Lung (tissue), 11 donors: ENCODE measurements at regions not wholly inside any gene's neighbourhood (a gene's known extent, or its start where the extent isn't known, plus 50 kb on each side); places are given as distances from the start of the nearest gene placed in this dataset.
"Not testable (repeated sequence)": the region's sequence is repeated elsewhere in the genome, so short reads cannot be mapped to it uniquely, and the experiment has no call there.

Source experiments
- ATAC-seq: fragments of 200-7000 bp; cut with Tn5 transposase; one replicate; pipeline ENCODE4 v1.9.1; 2020; ENCODE audit warnings: moderate number of reproducible peaks; ENCODE audit not compliant: insufficient read depth, low FRiP score
- DNase-seq, 3 donors: peaks; one replicate each; pipeline ENCODE4 v3.0.0-alpha.2; 2013 to 2017
- H3K27ac ChIP-seq, 2 donors: one replicate each; pipeline ENCODE4 v1.5.1; 2013; ENCODE audit warnings: mild to moderate bottlenecking in 2 of 2, moderate library complexity in 2 of 2, control low read depth in 1 of 2, inconsistent platforms in 1 of 2, low read depth in 1 of 2, low read length in 1 of 2
- H3K27me3 ChIP-seq, 3 donors: one replicate each; pipeline ENCODE4 v1.5.1; 2013; ENCODE audit warnings: low read length in 2 of 3; ENCODE audit not compliant: control insufficient read depth in 3 of 3, insufficient read depth in 3 of 3
- H3K36me3 ChIP-seq, 4 donors: one replicate each; pipeline ENCODE4 v1.5.1; 2013; ENCODE audit warnings: low read length in 4 of 4, mild to moderate bottlenecking in 1 of 4, moderate library complexity in 1 of 4; ENCODE audit not compliant: control insufficient read depth in 4 of 4, insufficient read depth in 4 of 4
- H3K4me1 ChIP-seq, 5 donors: one replicate each; pipeline ENCODE4 v1.5.1; 2013; ENCODE audit warnings: low read length in 5 of 5, mild to moderate bottlenecking in 2 of 5, moderate library complexity in 1 of 5; ENCODE audit not compliant: control insufficient read depth in 5 of 5, insufficient read depth in 5 of 5
- H3K4me3 ChIP-seq: one replicate; pipeline ENCODE4 v1.5.1; 2013; ENCODE audit warnings: mild to moderate bottlenecking, control low read depth, moderate library complexity
- H3K9ac ChIP-seq, 2 donors: one replicate each; pipeline ENCODE4 v1.5.1; 2013; ENCODE audit warnings: low read length in 2 of 2, control low read depth in 1 of 2; ENCODE audit not compliant: insufficient read depth in 1 of 2
- H3K9me3 ChIP-seq, 4 donors: one replicate each; pipeline ENCODE4 v1.5.1; 2013; ENCODE audit warnings: low read length in 3 of 4, mild to moderate bottlenecking in 1 of 4, moderate library complexity in 1 of 4; ENCODE audit not compliant: control insufficient read depth in 4 of 4, insufficient read depth in 3 of 4
- WGBS, 2 donors: extraction: QIAGEN DNeasy Blood & Tissue Kit; methylation state at CpG; one replicate each; pipeline ENCODE4 v1.1.7; 2013; 5-methylcytosine and 5-hydroxymethylcytosine counted together
- TF ChIP-seq, protein P1 (sequence below): IDR thresholded peaks from 2 replicates; pipeline ENCODE4 v1.5.1; 2012; ENCODE audit warnings: mild to moderate bottlenecking; ENCODE audit errors: control extremely low read depth, extremely low read depth
- donor health status: control.
- donor health status: control.
- donor health status: Bipolar disorder and iron deficiency.
- donor health status: healthy.
- donor health status: DM: yes; HTN: yes; CAD: no.

DNA sequence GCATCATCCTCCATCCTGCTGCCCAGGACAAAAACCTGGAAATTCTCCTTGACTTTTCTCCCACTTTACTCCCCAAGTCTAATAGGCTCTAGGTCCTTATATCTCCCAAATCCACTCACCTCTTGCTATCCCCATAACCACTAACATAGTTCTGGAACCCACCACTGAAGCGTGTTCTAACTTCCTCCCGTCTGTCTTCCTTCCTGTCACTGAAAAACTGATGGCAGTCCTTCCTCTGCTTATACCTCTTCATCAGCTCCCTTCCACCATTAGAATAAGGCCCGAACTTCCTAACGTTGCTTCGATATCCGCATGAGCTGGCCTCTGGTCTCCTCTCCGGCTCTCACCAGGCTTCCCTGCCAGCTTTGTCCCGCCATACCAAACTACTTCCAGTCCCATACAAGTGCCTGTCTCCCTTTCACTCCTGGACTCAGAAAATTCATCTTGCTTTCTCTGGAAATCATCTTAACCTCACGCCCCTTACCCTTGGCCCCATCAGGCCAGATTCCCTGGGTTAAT, 63.0 kb upstream of the BCL2L14 start:
- no peak overlapping the region for H3K9ac ChIP-seq
- H3K4me3 ChIP-seq = no peak overlapping the region
- TF ChIP-seq, protein P1, sequence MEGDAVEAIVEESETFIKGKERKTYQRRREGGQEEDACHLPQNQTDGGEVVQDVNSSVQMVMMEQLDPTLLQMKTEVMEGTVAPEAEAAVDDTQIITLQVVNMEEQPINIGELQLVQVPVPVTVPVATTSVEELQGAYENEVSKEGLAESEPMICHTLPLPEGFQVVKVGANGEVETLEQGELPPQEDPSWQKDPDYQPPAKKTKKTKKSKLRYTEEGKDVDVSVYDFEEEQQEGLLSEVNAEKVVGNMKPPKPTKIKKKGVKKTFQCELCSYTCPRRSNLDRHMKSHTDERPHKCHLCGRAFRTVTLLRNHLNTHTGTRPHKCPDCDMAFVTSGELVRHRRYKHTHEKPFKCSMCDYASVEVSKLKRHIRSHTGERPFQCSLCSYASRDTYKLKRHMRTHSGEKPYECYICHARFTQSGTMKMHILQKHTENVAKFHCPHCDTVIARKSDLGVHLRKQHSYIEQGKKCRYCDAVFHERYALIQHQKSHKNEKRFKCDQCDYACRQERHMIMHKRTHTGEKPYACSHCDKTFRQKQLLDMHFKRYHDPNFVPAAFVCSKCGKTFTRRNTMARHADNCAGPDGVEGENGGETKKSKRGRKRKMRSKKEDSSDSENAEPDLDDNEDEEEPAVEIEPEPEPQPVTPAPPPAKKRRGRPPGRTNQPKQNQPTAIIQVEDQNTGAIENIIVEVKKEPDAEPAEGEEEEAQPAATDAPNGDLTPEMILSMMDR = no peak
- H3K27me3 ChIP-seq = no peaks in the 10 kb centered on the region
- DNase-seq = no peak
- ATAC-seq = no peak
- no peak overlapping the region for H3K27ac ChIP-seq
- peaks cover 0 to 9% (median 5%) of the 10 kb centered on the region in 5 donors for H3K4me1 ChIP-seq
- H3K9me3 ChIP-seq = no peaks in the 10 kb centered on the region
- whole genome bisulfite sequencing, 2 donors = 78 to 82% methylated on average over 9 of the region's 9 CpGs
- H3K36me3 ChIP-seq = no peaks in the 10 kb centered on the region

DNA sequence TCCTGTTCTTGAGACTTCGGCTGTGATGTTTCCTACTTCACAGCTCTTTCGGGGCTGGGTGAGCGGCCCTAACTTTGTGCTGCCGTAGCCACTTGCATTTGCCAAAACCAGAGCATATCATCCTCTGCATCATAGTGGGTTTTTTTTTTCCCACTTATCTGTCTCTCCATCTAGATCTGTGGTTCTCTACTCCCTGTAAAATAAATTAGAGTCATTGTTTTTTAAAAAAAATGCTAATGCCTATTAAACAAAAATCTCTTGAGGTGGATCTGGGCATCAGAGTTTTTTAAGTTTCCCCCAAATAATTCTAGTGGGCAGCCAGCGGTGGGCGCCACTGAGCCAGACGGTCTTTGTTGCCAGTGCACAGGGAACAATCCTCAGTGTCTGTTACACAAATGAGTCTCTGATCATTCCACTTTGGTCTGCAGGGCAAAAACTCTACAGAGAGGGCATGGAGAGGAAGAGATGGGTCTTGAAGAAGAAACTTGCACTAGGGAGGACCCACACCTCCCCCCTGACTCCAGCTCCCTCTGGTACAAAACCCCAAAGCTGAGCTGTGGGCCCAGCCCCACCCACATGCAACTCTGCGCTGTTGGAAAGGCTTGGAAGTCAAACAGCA, 62.4 kb upstream of the BCL2L14 start:
- Histone ChIP-seq H3K9me3 (no peaks in the 10 kb centered on the region), H3K36me3 (no peaks in the 10 kb centered on the region), H3K4me1 (peaks cover 0 to 9% (median 5%) of the 10 kb centered on the region in 5 donors), H3K27me3 (no peaks in the 10 kb centered on the region), H3K9ac (no peak overlapping the region), H3K27ac (no peak overlapping the region), H3K4me3 (no peak overlapping the region)
- TF ChIP-seq, protein P1 = no peak
- WGBS, 2 donors = 67% methylated on average over 8 of the region's 8 CpGs
- DNase-seq (no peak), ATAC-seq (no peak)

DNA sequence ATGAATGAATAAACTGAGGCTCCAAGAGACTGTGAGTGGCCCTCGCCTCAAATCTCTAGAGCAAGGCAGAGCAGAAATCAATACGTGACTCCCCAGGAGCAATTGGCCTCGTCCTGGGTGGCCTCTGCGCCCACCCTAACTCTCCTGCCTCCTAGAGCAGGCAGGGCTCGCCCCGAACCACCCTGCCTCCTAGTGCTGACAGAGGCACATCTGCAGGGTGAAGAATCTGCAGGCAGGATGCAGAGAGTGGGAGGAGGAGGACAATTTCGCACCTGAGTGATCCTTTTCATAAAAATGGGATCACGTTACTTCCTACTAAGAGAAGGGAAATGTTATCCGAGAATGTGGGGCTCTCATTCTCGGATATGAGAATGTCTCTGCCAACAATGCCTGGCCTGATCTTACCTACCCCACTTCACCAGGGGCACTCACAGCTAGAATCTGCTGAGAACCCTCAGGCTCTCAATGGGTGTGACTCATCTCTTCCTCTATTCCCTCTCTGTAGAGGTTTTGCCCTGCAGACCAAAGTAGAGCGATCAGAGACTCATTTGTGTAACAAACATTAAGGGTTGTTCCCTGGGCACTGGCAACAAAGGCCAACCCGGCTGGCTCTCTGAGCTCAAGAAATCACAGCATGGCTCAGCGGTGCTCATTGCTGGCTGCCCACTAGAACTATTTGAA, 61.7 kb upstream of the BCL2L14 start:
- H3K27me3 ChIP-seq = no peaks in the 10 kb centered on the region
- H3K4me1 ChIP-seq = peaks cover 0 to 9% (median 5%) of the 10 kb centered on the region in 5 donors
- TF ChIP-seq, protein P1 = no peak
- H3K9me3 ChIP-seq = no peaks in the 10 kb centered on the region
- no peak overlapping the region for H3K9ac ChIP-seq
- 62 to 74% methylated on average over 13 of the region's 13 CpGs for WGBS, 2 donors
- DNase-seq (no peak), ATAC-seq (peak; percentile 84)
- H3K36me3 ChIP-seq = no peaks in the 10 kb centered on the region
- H3K27ac ChIP-seq = no peak overlapping the region
- H3K4me3 ChIP-seq = no peak overlapping the region

DNA sequence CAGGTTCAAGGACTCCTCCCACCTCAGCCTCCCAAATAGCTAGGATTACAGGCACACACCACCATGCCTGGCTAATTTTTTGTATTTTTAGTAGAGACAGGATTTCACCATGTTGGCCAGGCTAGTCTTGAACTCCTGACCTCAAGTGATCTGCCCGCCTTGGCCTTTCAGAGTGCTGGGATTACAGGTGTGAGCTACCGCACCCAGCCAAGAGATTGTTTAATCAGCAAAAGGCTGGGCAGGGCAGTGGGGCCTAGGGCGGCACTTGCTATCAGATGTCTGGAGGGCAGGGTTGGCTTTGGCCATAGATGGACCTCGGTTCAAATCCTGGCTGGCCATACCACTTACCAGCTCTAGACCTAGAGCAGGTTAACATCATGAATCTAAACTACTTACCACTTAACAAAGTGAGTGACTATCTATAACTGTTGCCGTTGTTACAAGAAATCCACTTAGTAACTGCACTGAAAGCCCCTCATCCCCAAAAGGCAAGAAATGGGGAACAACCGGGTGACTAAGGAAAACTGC, 60.9 kb upstream of the BCL2L14 start:
- H3K27me3 ChIP-seq, DNase-seq, H3K36me3 ChIP-seq, H3K9me3 ChIP-seq, H3K9ac ChIP-seq, H3K4me1 ChIP-seq, ATAC-seq, H3K4me3 ChIP-seq: not testable (repeated sequence)
- WGBS, 2 donors = 47 to 70% methylated on average over 6 of the region's 6 CpGs
- H3K27ac ChIP-seq = peak overlapping the region in 1 of 2 donors; percentile 59
